OCI-LY7 (cell line): ENCODE measurements at regions not wholly inside any gene's neighbourhood (a gene's known extent, or its start where the extent isn't known, plus 50 kb on each side); places are given as distances from the start of the nearest gene placed in this dataset.

Experiments used
- BruUV-seq: library from RNA; stranded (reverse); fragments of 400-500 nt; replicated peaks from 2 replicates; lab custom pipeline; 2021; lab: Mats Ljungman, UMichigan
- CTCF ChIA-PET: fragments of 300-600 bp; sonication (Branson Sonifier 250); formaldehyde crosslinking; loops from one replicate; lab custom pipeline; 2022; ENCODE audit warnings: antibody characterized with exemption; ENCODE audit not compliant: unreplicated experiment; lab: Charles Lee
- POLR2A ChIA-PET: fragments of 300-600 bp; sonication (Branson Sonifier 250); formaldehyde crosslinking; loops from one replicate; lab custom pipeline; 2022; ENCODE audit warnings: antibody characterized with exemption; lab: Charles Lee
- DNase-seq: peaks from one replicate; pipeline ENCODE4 v3.0.0-alpha.2; 2015; ENCODE audit warnings: low spot score
- H2AFZ ChIP-seq: fragments of 200-600 bp; sonication (generic), shearing (Covaris generic); 2 replicates; pipeline ENCODE4 v1.6.1; 2014; ENCODE audit warnings: mild to moderate bottlenecking, antibody characterized with exemption, low read length, moderate library complexity
- H3K27ac ChIP-seq: fragments of 200-600 bp; sonication (generic); 2 replicates; pipeline ENCODE4 v1.5.1; 2014; ENCODE audit warnings: mixed run types, low read depth, mild to moderate bottlenecking, moderate library complexity, low read length, inconsistent platforms; ENCODE audit not compliant: poor library complexity, severe bottlenecking
- H3K36me3 ChIP-seq: fragments of 200-600 bp; sonication (generic); 2 replicates; pipeline ENCODE4 v1.6.1; 2014; ENCODE audit warnings: mild to moderate bottlenecking, antibody characterized with exemption, low read length, moderate library complexity, mixed read lengths; ENCODE audit not compliant: insufficient read depth
- H3K4me1 ChIP-seq: fragments of 200-600 bp; sonication (generic); 2 replicates; pipeline ENCODE4 v1.5.1; 2014; ENCODE audit warnings: mild to moderate bottlenecking, low read length; ENCODE audit not compliant: insufficient read depth, poor library complexity, severe bottlenecking
- H3K4me2 ChIP-seq: fragments of 200-600 bp; sonication (generic); 2 replicates; pipeline ENCODE4 v1.6.1; 2014; ENCODE audit warnings: mild to moderate bottlenecking, low read length
- H3K4me3 ChIP-seq: fragments of 200-600 bp; sonication (generic); 2 replicates; pipeline ENCODE4 v1.5.1; 2014; ENCODE audit warnings: mild to moderate bottlenecking, low read depth, low read length; ENCODE audit not compliant: poor library complexity, severe bottlenecking
- H3K79me2 ChIP-seq: fragments of 200-600 bp; sonication (generic); 2 replicates; pipeline ENCODE4 v1.6.1; 2016; ENCODE audit warnings: low read depth, mild to moderate bottlenecking, low read length, moderate library complexity, mixed read lengths; ENCODE audit not compliant: insufficient read depth
- H3K9me2 ChIP-seq: fragments of 200-600 bp; sonication (generic); 2 replicates; pipeline ENCODE4 v1.6.1; 2016; ENCODE audit warnings: mild to moderate bottlenecking, low read length, mixed read lengths; ENCODE audit not compliant: insufficient read depth
- H3K9me3 ChIP-seq: fragments of 200-600 bp; sonication (generic); 2 replicates; pipeline ENCODE4 v1.6.1; 2014; ENCODE audit warnings: mild to moderate bottlenecking, mixed run types, low read length, mixed read lengths
- H4K20me1 ChIP-seq: fragments of 200-600 bp; sonication (generic); 2 replicates; pipeline ENCODE4 v1.6.1; 2014; ENCODE audit warnings: mild to moderate bottlenecking, antibody characterized with exemption, low read length, moderate library complexity, mixed read lengths; ENCODE audit not compliant: insufficient read depth
- CTCF ChIP-seq: fragments of 200-600 bp; sonication (generic); conservative IDR thresholded peaks from 2 replicates; pipeline ENCODE4 v1.5.1; 2014; ENCODE audit warnings: mild to moderate bottlenecking, antibody characterized with exemption, low read length, moderate library complexity, mixed read lengths
- EZH2phosphoT487 ChIP-seq: fragments of 200-600 bp; sonication (generic); IDR thresholded peaks from 2 replicates; pipeline ENCODE4 v1.6.1; 2018; ENCODE audit warnings: low read depth, borderline replicate concordance, mild to moderate bottlenecking, mixed run types, antibody characterized with exemption, low read length, moderate library complexity, mixed read lengths
- intact Hi-C: fragments of 100-400 bp; cut with micrococcal nuclease; formaldehyde crosslinking; loops from one replicate; pipeline ENCODE4 v1.10.0; 2022; ENCODE audit not compliant: unreplicated experiment

GRCh38 chr3:118137778-118138177 lies 896.9 kb downstream of the IGSF11 start:
- H3K36me3 ChIP-seq, result no peaks in the 10 kb centered on the region
- H3K9me3 ChIP-seq, result no peaks in the 10 kb centered on the region
- H3K9me2 ChIP-seq, result no peaks in the 10 kb centered on the region
- TF ChIP-seq CTCF (no peak), EZH2phosphoT487 (no peak)
- H3K79me2 ChIP-seq, result no peaks in the 10 kb centered on the region
- CTCF ChIA-PET, result no interaction called here
- no peak overlapping the region for H3K4me3 ChIP-seq
- intact Hi-C loops, result no loop called here
- no peak overlapping the region for H3K4me2 ChIP-seq
- H4K20me1 ChIP-seq, result no peaks in the 10 kb centered on the region
- BruUV-seq, result no TSS peak
- H3K27ac ChIP-seq, result no peak overlapping the region
- no peaks in the 10 kb centered on the region for H3K4me1 ChIP-seq
- POLR2A ChIA-PET, result interaction anchor here (1.0 kb wide), 1 partner anchor 14 kb away, joined by 3 read pairs; no protein-coding TSS in a partner anchor
- H2AFZ ChIP-seq, result no peak overlapping the region
- DNase-seq, result no peak

GRCh38 chr3:118144919-118145318 lies 889.7 kb downstream of the IGSF11 start:
- intact Hi-C loops, result no loop called here
- CTCF ChIA-PET, result no interaction called here
- no peaks in the 10 kb centered on the region for H3K4me1 ChIP-seq
- POLR2A ChIA-PET, result no interaction called here
- H3K27ac ChIP-seq, result no peak overlapping the region
- H3K4me3 ChIP-seq, result no peak overlapping the region
- no peaks in the 10 kb centered on the region for H3K9me2 ChIP-seq
- H3K36me3 ChIP-seq, result no peaks in the 10 kb centered on the region
- no TSS peak for BruUV-seq
- no peak for TF ChIP-seq CTCF
- TF ChIP-seq EZH2phosphoT487, result no peak
- H2AFZ ChIP-seq, result no peak overlapping the region
- DNase-seq, result no peak
- no peaks in the 10 kb centered on the region for H4K20me1 ChIP-seq
- H3K4me2 ChIP-seq, result no peak overlapping the region
- no peaks in the 10 kb centered on the region for H3K9me3 ChIP-seq
- no peaks in the 10 kb centered on the region for H3K79me2 ChIP-seq

- Histone ChIP-seq H3K4me2 (no peak overlapping the region), H3K36me3 (no peaks in the 10 kb centered on the region), H3K4me1 (no peaks in the 10 kb centered on the region), H3K9me3 (no peaks in the 10 kb centered on the region), H2AFZ (no peak overlapping the region), H3K79me2 (no peaks in the 10 kb centered on the region), H4K20me1 (no peaks in the 10 kb centered on the region), H3K27ac (no peak overlapping the region), H3K9me2 (no peaks in the 10 kb centered on the region), H3K4me3 (no peak overlapping the region)
- POLR2A ChIA-PET, result no interaction called here
- DNase-seq, result no peak
- intact Hi-C loops, result no loop called here
- BruUV-seq, result no TSS peak
- CTCF ChIA-PET, result no interaction called here
- TF ChIP-seq CTCF, result no peak
- TF ChIP-seq EZH2phosphoT487, result no peak
Observed at GRCh38 chr3:118146658-118147375, 887.8 kb downstream of the IGSF11 start.
